ENCODE measurements at regions not wholly inside any gene's neighbourhood (a gene's known extent, or its start where the extent isn't known, plus 50 kb on each side); places are given as distances from the start of the nearest gene placed in this dataset.

GRCh38 chr5:68139611-68140441 is 75.7 kb upstream of the PIK3R1 start:
- TF ChIP-seq TCF4 (CRISPR knock-in tag; IDR thresholded peaks at IDR 0.05; ENCODE audit: borderline replicate concordance) (no peak), ARNTL (CRISPR knock-in tag; IDR thresholded peaks at IDR 0.05; ENCODE audit: borderline replicate concordance, low read depth) (no peak), PATZ1 (CRISPR knock-in tag; IDR thresholded peaks at IDR 0.05; ENCODE audit: borderline replicate concordance) (no peak), POU6F1 (CRISPR knock-in tag; IDR thresholded peaks at IDR 0.05; ENCODE audit: borderline replicate concordance, low read depth) (no peak)

All from SK-N-SH treated with all-trans-retinoic acid at 6 μM for 48 hours (cell line).